HEK293 (cell line): ENCODE measurements at regions not wholly inside any gene's neighbourhood (a gene's known extent, or its start where the extent isn't known, plus 50 kb on each side); places are given as distances from the start of the nearest gene placed in this dataset.

Source experiments
- CTCF ChIA-PET: fragments of 350-600 bp; formaldehyde crosslinking; extraction: SDS; loops from one replicate; lab custom pipeline; 2021; ENCODE audit warnings: antibody characterized with exemption; lab: Yijun Ruan, JAX
- POLR2A ChIA-PET: fragments of 300-600 bp; formaldehyde crosslinking; extraction: SDS; loops from one replicate; lab custom pipeline; 2020; ENCODE audit warnings: antibody characterized with exemption, inconsistent platforms; lab: Yijun Ruan, JAX
- H3K27ac ChIP-seq: fragments of 200-500 bp; sonication (Bioruptor generic); 2 replicates; pipeline ENCODE4 v1.5.1; 2014; ENCODE audit warnings: low read depth, low read length, control low read depth, inconsistent platforms; ENCODE audit errors: extremely low read depth
- H3K36me3 ChIP-seq, 2 experiments: fragments of 200-500 bp in 1 of 2; sonication (Bioruptor generic) in 1 of 2; 1 replicate in 1 of 2; 2 replicates in 1 of 2; pipeline ENCODE4 v1.5.1; 2014 to 2017; ENCODE audit warnings: inconsistent platforms in 2 of 2, low read length in 2 of 2; ENCODE audit not compliant: control insufficient read depth in 2 of 2, insufficient read depth in 1 of 2
- H3K4me1 ChIP-seq: fragments of 200-500 bp; sonication (Bioruptor generic); 2 replicates; pipeline ENCODE4 v1.5.1; 2014; ENCODE audit warnings: mild to moderate bottlenecking, low read length, inconsistent platforms; ENCODE audit not compliant: control insufficient read depth, insufficient read depth
- H3K4me3 ChIP-seq: 2 replicates; pipeline ENCODE4 v1.5.1; 2011; ENCODE audit warnings: low read depth, mild to moderate bottlenecking, control low read depth, low read length, moderate library complexity
- H3K9me3 ChIP-seq: fragments of 200-500 bp; sonication (Bioruptor generic); 2 replicates; pipeline ENCODE4 v1.5.1; 2014; ENCODE audit warnings: low read depth, low read length, inconsistent platforms; ENCODE audit not compliant: control insufficient read depth, insufficient read depth
- EGR2 ChIP-seq: fragments of 450-650 bp; formaldehyde crosslinking; IDR thresholded peaks from 2 replicates; pipeline ENCODE4 v1.5.1; 2016; ENCODE audit warnings: low read depth, missing biosample characterization, missing genetic modification characterization
- ELK4 ChIP-seq: IDR thresholded peaks from 2 replicates; pipeline ENCODE4 v1.6.1; 2011; ENCODE audit warnings: mild to moderate bottlenecking, low read depth, low read length, borderline replicate concordance
- GLIS2 ChIP-seq: fragments of 450-650 bp; formaldehyde crosslinking; IDR thresholded peaks from 2 replicates; pipeline ENCODE4 v1.5.1; 2016; ENCODE audit warnings: missing biosample characterization, missing genetic modification characterization
- KLF17 ChIP-seq: fragments of 450-650 bp; formaldehyde crosslinking; IDR thresholded peaks from 2 replicates; pipeline ENCODE4 v1.5.1; 2016; ENCODE audit warnings: missing biosample characterization, missing genetic modification characterization
- PRDM2 ChIP-seq: fragments of 450-650 bp; formaldehyde crosslinking; IDR thresholded peaks from 2 replicates; pipeline ENCODE4 v1.5.1; 2016; ENCODE audit warnings: missing biosample characterization, missing genetic modification characterization, borderline replicate concordance
- TCF7L2 ChIP-seq: IDR thresholded peaks from 2 replicates; pipeline ENCODE4 v1.6.1; 2011; ENCODE audit warnings: low read depth, mild to moderate bottlenecking, inconsistent platforms, low read length, moderate library complexity, borderline replicate concordance
- TSHZ1 ChIP-seq: fragments of 450-650 bp; formaldehyde crosslinking; IDR thresholded peaks from 2 replicates; pipeline ENCODE4 v1.5.1; 2016; ENCODE audit warnings: missing biosample characterization, missing genetic modification characterization, borderline replicate concordance
- ZFP41 ChIP-seq: fragments of 450-650 bp; formaldehyde crosslinking; IDR thresholded peaks from 2 replicates; pipeline ENCODE4 v1.5.1; 2016; ENCODE audit warnings: missing biosample characterization, missing genetic modification characterization, borderline replicate concordance
- ZIC2 ChIP-seq: fragments of 450-650 bp; formaldehyde crosslinking; IDR thresholded peaks from 2 replicates; pipeline ENCODE4 v1.5.1; 2016; ENCODE audit warnings: missing biosample characterization, missing genetic modification characterization
- ZNF18 ChIP-seq: fragments of 450-650 bp; formaldehyde crosslinking; IDR thresholded peaks from 2 replicates; pipeline ENCODE4 v1.5.1; 2016; ENCODE audit warnings: missing biosample characterization, missing genetic modification characterization
- ZNF223 ChIP-seq: fragments of 450-650 bp; formaldehyde crosslinking; IDR thresholded peaks from 2 replicates; pipeline ENCODE4 v1.5.1; 2016; ENCODE audit warnings: missing biosample characterization, missing genetic modification characterization
- ZNF362 ChIP-seq: fragments of 450-650 bp; formaldehyde crosslinking; IDR thresholded peaks from 2 replicates; pipeline ENCODE4 v1.5.1; 2016; ENCODE audit warnings: missing biosample characterization, missing genetic modification characterization
- ZNF391 ChIP-seq: fragments of 450-650 bp; formaldehyde crosslinking; IDR thresholded peaks from 2 replicates; pipeline ENCODE4 v1.5.1; 2016; ENCODE audit warnings: low read depth, missing biosample characterization, missing genetic modification characterization, borderline replicate concordance
- ZNF398 ChIP-seq: fragments of 450-650 bp; formaldehyde crosslinking; IDR thresholded peaks from 2 replicates; pipeline ENCODE4 v1.5.1; 2017; ENCODE audit warnings: missing biosample characterization, missing genetic modification characterization
- ZNF513 ChIP-seq: fragments of 450-650 bp; IDR thresholded peaks from 2 replicates; pipeline ENCODE4 v1.5.1; 2018; ENCODE audit warnings: missing biosample characterization, missing genetic modification characterization
- ZNF654 ChIP-seq: fragments of 450-650 bp; formaldehyde crosslinking; IDR thresholded peaks from 2 replicates; pipeline ENCODE4 v1.5.1; 2016; ENCODE audit warnings: low read depth, missing biosample characterization, missing genetic modification characterization
- ZNF791 ChIP-seq: fragments of 450-650 bp; formaldehyde crosslinking; IDR thresholded peaks from 2 replicates; pipeline ENCODE4 v1.5.1; 2016; ENCODE audit warnings: missing biosample characterization, missing genetic modification characterization

GRCh38 chr6:149140137-149140909 lies 177.2 kb upstream of the TAB2 start:
- Histone ChIP-seq H3K9me3 (no peaks in the 10 kb centered on the region), H3K4me1 (no peaks in the 10 kb centered on the region), H3K27ac (no peak overlapping the region), H3K4me3 (no peak overlapping the region), H3K36me3 (no peaks in the 10 kb centered on the region)
- ChIA-PET POLR2A (no interaction called here), CTCF (interaction anchor here (0.6 kb wide), 1 partner anchor 112 kb away, joined by 3 read pairs; no protein-coding TSS in a partner anchor)
- TF ChIP-seq ZNF18 (no peak), ZNF791 (tag by site-specific recombination) (no peak), ZIC2 (tag by site-specific recombination) (no peak), ZNF398 (tag by site-specific recombination) (no peak), ZNF391 (tag by site-specific recombination) (no peak), ZFP41 (tag by site-specific recombination) (no peak), TCF7L2 (no peak), ZNF513 (tag by site-specific recombination) (no peak), TSHZ1 (no peak), GLIS2 (tag by site-specific recombination) (no peak), PRDM2 (no peak), EGR2 (no peak), ELK4 (no peak), ZNF362 (tag by site-specific recombination) (no peak), ZNF654 (no peak), KLF17 (tag by site-specific recombination) (no peak), ZNF223 (tag by site-specific recombination) (no peak)
